Fibroblast of the conjunctiva (primary cell): ENCODE measurements at regions not wholly inside any gene's neighbourhood (a gene's known extent, or its start where the extent isn't known, plus 50 kb on each side); places are given as distances from the start of the nearest gene placed in this dataset.

Experiments
- DNase-seq: peaks from one replicate; pipeline ENCODE4 v3.0.0-alpha.2; 2010; ENCODE audit warnings: low read depth

GRCh38 chr3:144624656-144625055, 653.0 kb downstream of the DIPK2A start:
- no peak for DNase-seq

DNA sequence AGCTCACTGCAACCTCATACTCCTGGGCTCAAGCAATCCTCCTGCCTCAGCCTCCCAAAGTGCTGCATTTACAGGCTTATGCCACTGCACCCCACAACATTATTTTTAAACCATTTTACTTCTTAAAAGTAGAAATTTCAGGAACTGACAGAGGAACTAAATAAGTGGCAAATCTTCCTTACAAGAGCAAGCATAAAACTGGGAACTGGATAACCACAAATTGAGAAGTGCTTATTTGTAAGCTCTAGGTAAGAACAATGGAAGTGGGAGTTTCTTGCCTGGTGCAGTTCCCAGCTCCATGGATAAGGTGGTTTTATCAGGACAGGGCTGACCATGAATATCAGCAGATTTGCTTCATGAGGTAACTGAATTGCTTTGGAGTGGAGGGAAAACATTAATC, 655.2 kb downstream of the DIPK2A start:
- no peak for DNase-seq

GRCh38 chr3:144629381-144629780, 657.8 kb downstream of the DIPK2A start:
- DNase-seq = no peak

DNA sequence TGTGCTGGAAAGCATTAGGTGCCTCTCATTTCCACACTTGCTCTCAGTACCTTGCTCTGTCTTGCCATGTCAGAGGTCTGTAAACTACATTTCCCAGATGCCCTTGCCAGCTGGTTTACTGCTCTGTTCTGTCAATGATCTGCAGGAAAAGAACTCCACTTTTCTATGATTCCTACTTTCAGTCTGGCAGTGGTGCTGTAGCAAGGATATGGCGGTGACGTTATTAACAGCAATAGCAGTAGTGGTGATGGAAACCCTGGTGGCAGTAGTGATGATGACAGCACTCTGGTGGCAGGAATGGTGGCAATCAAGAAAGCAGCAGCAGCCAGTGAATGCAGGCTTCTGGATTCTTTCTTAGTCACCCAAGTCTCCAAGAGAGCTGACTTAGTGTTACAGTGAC, 665.2 kb downstream of the DIPK2A start:
- DNase-seq = no peak

DNA sequence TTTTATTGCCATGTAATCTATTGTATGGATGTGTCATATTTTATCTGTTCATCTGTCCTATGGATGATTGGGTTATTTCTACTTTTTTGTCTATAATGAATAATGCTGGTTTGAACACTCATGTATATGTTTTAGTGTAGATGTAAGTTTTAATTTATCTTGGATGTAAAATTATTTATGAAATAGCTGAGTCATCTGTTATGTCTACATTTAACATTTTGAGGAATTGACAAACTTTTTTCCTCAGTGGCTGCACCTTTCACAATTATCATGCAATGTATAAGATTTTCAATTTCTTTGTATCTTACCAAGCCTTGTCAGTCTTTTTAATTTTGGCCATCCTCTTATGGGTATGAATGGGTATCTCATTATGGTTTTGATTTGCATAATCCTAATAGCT, 666.4 kb downstream of the DIPK2A start:
- DNase-seq = no peak

- DNase-seq = peak; percentile 10
Observed at GRCh38 chr3:144643771-144644198, 672.2 kb downstream of the DIPK2A start.

GRCh38 chr3:144645300-144645699, 673.7 kb downstream of the DIPK2A start:
- DNase-seq = no peak

DNA sequence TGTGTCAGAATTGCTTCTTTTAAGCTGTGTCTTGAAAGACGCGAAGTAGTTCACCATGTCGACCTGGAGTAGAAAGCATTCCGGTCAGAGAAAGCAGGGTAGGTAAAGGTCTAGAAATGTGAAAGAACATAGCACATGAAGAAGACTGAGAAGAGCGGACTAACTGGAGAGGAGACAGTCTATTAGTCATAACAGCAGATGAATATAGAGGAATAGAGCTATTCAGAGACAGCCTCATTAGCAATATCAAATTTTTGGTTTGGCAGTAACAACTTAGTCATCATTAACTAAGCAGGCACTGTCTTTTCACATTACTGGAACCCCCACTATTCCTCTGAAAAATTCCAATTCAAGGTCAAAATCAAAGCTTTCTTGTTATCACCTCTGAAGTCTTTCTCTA, 678.8 kb downstream of the DIPK2A start:
- no peak for DNase-seq

GRCh38 chr3:144652573-144652972, 681.0 kb downstream of the DIPK2A start:
- peak; percentile 37 for DNase-seq

- no peak for DNase-seq
Observed at GRCh38 chr3:144655423-144655822, 683.8 kb downstream of the DIPK2A start.

DNA sequence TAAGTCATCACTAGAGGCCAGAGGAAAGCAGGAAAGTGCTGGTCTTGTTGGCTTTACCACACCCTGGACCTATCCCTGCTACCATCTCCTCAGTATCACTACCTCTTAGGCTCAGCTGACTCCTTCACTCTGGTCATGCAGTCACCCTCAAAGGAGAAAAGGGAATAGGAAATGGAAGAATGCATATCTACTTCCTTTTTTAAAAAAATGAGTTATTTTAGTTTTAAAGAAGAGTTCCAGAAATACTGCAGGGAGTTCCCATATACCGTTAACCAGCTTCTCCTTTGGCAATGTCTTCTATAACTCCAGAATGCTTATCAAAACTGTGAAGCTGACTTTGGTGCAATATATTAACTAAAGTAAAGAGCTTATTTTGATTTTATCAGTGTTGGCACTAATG, 688.6 kb downstream of the DIPK2A start:
- no peak for DNase-seq

DNA sequence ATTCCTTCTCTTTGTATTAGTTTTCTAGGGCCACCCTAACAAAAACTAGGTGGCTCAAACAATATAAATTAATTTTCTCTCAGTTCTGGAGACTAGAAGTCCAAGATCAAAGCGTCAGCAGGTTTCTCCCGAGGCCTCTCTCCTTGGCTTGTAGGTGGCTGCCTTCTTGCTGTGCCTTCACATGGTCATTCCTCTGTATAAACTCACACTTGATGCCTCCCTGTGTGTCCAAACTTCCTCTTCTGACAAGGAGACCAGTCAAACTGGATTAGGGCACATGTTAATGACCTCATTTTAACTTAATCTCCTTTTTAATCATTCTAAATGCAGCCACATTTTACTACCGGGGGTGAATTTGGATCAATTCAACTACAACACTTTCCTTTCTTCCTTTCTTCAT, 691.1 kb downstream of the DIPK2A start:
- no peak for DNase-seq

DNA sequence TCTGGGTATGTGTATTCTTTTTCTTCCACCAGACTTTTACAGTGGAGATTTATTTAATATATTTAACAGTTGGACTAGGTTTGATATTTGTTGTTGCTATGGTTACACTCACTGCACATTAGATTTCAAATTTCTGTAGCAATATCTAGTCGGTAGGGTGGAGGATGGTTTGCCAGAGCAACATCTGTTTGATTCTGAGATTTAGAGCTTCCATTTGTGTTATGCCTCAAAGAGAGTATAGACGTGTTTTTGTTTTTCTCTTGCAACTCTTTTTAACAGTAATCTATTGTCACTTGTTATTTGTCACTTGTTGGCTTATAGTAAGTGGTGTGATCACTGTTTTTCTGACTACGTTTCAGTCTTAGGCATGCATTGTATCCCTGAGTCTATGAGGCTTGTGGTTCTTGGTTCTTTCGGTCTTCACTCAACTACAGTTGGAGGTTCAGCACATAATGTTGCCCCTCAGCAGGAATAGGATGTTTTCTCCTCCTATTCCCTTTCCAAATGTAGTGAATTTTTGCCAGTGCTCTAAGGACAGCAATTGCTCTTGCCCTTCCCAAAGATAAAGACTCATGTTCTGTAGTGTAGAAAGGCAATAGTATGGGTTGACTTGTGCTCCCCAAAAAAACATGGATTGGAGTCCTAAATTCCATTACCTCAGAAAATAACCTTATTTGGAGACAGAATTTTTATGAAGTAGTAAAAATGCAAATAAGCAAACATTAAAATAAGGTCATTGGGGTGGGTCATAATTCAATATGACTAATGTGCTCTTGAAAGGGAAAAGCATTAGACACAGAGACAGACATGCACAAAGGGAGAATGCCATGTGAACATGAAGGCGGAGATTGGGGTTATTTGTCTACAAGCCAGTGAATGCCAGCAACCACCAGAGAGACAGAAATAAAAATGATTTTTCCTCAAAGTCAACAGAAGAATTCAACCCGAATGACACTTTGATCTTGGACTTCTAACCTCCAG, 692.1 kb downstream of the DIPK2A start:
- DNase-seq = no peak

DNA sequence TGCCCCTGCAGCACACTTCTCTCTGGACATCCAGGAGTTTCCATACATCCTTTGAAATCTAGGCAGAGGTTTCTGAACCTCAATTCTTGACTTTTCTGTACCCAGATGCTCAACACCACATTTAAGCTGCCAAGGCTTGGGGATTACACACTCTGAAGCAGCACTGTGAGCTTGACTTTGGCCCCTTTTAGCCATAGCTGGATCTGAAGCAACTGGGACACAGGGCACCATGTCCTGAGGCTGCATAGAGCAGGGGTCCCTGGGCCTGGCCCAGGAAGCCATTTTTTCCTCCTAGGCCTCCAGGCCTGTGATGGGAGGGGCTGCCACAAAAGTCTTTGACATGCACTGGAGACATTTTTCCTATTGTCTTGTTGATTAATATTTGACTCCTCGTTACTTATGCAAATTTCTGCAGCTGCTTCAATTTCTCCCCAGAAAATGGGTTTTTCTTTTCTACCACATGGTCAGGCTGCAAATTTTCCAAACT, 694.0 kb downstream of the DIPK2A start:
- DNase-seq = no peak

GRCh38 chr3:144670571-144670970, 698.9 kb downstream of the DIPK2A start:
- DNase-seq = no peak

- DNase-seq = no peak
Observed at GRCh38 chr3:144677103-144677502, 705.5 kb downstream of the DIPK2A start.

- no peak for DNase-seq
Observed at GRCh38 chr3:144683065-144683464, 711.4 kb downstream of the DIPK2A start.

GRCh38 chr3:144687862-144688261, 716.2 kb downstream of the DIPK2A start:
- no peak for DNase-seq

- no peak for DNase-seq
Observed at GRCh38 chr3:144692488-144692887, 720.9 kb downstream of the DIPK2A start.

DNA sequence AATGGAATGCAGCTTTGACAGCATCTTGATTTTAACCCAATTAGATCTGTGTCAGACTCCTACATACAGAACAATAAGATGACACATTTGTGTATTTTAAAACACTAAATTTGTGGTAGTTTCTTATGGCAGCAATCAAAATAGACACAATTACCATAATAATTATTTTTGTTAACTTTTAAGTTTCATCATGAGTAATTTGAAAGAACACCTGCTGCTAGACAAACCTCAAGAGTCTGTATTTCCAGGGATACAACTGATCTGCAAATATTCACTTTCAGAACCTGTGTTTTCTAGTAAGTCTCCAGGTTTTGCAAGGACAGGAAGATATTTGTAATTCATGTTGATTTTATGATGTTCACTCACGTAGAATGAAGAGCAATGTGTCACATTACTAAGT, 736.8 kb downstream of the DIPK2A start:
- no peak for DNase-seq

DNA sequence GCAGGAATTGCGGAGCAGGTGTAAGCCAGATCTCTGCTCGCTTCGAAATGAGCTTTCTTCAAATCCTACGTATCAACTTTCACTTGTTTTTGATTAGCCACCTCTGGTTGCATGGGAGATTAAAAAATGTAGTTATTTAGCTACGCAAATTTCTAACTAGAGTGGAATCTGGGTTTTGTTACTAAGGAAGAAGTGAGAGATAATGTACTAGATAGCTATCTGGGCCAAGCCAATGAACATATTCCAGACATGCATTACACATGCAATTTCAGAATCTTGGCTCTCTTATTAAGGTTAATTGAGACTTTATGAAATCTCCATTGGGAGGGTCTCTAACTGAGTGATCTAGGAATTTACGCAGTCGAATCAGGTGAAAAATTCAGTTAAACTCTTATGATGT, 765.7 kb downstream of the DIPK2A start:
- no peak for DNase-seq

- DNase-seq = no peak
Observed at GRCh38 chr3:144743225-144743668, 771.6 kb downstream of the DIPK2A start.

DNA sequence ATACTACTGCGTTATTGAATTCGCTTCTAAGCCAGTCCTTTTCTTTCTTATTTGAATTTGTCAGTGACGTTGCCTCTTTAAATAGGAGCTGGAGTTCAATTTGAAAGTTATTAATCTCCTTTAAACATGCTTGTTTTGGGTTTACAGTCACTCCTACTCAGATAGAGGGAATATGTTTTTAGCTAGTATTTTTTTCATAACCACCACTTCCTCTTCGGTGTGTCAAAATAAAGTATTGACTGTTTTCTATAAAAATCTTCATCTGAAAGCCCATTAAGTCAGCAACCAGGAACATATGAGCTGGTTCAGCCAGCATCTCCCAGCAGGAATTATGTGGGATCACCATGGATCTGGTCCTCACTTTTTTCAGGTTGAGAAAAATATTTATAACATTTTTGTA, 772.9 kb downstream of the DIPK2A start:
- no peak for DNase-seq

DNA sequence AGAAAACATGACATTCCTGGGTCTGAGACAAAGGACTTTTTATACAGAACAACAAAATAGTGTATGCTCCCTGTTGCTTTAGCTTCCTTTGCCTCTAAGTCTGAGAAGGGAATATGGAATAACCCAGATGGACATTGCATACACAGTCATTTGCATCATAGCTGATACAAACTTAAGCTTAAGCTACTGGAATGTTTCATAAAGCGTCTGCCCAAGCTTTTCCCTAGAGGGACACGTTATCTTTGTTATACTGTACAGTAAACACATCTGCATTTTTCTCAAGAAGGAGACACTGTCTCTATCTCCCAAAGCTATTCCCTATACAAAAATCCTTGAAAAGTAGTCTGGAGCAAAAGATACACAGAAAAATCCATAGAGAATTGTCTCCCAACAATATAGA, 775.0 kb downstream of the DIPK2A start:
- DNase-seq = no peak
